ENCODE measurements at regions not wholly inside any gene's neighbourhood (a gene's known extent, or its start where the extent isn't known, plus 50 kb on each side); places are given as distances from the start of the nearest gene placed in this dataset.

DNA sequence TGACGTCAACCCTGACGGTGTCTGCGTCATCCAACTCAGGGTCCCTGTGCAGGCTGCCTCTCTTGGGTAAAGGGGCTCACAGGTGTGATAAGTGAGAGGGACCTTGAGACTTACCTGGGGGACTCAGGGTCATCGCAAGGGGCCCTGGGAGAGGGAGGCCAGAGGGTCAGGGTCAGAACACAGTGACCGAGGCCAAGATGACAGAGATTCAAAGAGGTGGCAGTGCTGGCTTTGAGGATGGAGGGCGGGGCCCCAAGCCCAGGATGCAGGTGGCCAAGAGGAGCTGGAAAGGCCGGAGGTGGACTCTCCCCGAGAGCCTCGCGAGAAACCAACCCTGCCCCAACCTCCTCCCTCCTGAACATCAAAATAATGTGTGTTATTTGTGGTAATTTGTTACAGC lies 165.2 kb upstream of the PPP2R2D start:
- DNase-seq (no peak), ATAC-seq (no peak)

DNA sequence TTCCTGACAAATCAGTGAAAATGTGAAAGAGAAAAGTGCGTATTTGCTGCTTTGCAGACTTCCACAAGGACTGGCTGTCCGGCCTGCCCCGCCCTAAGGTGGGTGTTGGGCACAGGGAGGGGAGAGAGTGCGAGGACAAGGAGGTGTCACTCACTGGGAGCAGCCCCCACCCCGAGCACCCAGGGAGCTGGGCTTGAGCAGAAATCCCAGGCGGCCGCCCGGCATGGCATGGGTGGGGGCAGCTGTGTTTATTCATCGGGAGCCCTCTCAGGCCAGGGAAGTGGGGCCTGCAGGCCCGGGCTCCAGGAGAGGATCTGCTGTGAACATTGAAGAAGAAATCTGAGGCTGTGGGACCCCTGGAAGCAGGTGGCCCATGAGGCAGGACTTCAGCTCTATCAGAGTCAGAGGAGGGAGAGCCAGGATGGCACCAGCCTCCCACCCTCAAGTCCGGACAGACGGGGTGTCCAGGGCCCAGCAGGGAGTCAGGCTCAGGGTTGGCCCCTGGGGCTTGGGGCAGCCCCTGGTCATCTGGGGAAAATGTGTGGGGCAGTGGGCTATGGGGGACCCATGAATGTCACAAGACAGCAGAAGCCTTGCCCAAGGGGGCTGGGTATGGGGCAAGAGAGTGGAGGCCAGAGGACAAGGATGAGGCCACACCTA lies 164.4 kb upstream of the PPP2R2D start:
- ATAC-seq (no peak), DNase-seq (no peak)

DNA sequence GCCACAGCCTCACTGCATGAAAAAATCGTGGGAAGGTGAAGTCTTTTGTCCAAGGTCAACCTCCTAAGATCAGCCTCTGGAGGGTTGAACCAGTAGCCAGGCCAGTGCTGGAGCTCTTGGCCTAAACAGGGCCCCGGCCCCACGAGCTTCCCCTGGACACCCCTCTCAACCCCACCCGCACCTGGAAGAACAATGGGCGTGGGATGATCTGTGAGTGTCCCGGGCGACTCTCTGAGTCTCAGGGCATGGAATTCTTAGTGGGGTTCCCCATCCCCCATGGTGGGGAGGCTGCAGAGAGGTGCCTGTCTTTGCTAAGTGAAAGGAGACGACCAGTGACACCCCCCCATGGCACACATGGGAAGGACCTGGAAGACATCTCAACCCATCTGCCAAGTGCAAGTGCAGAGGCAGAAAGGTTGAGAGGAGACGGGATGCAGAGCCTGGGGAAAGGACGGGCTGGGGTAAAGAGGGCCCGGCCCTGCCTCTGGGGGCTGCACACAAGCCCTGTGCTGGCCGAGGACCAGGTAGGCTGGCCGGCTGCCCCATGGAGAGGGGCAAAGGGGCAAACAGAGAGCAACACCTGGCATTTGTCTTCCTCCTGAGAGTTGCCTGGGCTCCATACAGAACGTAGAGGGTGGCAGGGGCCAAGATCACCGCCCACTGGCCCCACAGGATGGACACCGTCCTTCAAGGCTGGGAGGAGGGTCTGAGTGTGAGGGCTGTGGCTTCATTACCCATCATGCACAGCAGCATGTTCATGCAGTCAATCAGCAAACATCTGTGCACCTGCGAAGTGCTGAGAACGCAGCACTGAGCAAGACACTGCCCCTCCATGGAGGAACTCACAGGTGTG lies 163.0 kb upstream of the PPP2R2D start:
- DNase-seq: no peak
- no peak for ATAC-seq

DNA sequence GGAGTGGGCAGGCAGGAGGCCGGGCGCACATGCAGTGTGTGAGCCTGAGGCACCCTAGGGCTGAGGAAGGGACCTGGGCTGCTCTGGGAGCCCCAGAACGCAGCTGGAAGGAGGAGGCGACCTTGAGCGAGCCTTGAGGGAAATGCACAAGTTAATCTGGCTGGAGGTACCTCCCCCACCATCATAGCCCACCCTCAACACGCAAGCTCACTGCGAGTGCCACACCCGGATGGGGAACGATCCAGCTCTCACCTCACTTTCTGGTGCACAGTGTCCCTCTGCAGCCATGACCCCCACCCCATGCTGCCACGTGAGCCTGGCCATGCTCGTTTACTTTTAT lies 162.4 kb upstream of the PPP2R2D start:
- ATAC-seq: no peak
- no peak for DNase-seq

DNA sequence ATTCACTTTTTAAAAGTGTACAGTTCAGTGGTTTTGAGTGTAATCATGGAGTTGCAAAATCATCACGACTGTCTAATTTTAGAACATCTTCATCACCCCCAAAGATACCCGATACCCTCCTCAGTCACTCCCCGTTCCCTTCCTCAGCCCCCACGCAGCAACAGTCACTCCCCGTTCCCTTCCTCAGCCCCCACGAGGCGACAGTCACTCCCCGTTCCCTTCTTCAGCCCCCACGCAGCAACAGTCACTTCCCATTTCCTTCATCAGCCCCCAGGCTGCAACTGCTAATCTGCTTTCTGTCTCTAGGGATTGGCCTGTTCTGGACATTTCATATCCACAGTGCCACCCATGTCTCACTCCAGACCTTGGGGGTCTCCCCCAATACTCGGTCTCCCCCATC lies 161.6 kb upstream of the PPP2R2D start:
- ATAC-seq: no peak
- DNase-seq: no peak

DNA sequence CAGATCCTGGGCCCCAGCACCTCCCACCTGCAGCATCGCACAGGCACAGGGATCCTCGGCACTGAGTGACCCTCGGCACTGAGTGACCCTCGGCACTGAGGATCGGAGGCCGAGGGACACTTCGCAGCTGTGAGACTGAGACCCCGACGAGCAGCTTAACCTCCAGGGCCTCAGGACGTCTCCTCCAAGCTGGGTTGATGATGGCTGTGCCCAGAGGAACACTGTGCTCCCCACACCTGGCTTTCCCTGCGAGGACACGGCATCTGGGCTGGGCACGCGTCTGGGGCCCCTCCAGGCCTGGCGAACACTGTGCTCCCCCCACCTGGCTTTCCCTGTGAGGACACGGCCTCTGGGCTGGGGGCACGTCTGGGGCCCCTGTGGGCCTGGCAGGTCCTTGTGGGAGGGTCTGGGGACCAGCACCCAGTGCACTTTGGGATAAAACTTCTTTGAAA lies 158.3 kb upstream of the PPP2R2D start:
- no peak for DNase-seq
- no peak for ATAC-seq

DNA sequence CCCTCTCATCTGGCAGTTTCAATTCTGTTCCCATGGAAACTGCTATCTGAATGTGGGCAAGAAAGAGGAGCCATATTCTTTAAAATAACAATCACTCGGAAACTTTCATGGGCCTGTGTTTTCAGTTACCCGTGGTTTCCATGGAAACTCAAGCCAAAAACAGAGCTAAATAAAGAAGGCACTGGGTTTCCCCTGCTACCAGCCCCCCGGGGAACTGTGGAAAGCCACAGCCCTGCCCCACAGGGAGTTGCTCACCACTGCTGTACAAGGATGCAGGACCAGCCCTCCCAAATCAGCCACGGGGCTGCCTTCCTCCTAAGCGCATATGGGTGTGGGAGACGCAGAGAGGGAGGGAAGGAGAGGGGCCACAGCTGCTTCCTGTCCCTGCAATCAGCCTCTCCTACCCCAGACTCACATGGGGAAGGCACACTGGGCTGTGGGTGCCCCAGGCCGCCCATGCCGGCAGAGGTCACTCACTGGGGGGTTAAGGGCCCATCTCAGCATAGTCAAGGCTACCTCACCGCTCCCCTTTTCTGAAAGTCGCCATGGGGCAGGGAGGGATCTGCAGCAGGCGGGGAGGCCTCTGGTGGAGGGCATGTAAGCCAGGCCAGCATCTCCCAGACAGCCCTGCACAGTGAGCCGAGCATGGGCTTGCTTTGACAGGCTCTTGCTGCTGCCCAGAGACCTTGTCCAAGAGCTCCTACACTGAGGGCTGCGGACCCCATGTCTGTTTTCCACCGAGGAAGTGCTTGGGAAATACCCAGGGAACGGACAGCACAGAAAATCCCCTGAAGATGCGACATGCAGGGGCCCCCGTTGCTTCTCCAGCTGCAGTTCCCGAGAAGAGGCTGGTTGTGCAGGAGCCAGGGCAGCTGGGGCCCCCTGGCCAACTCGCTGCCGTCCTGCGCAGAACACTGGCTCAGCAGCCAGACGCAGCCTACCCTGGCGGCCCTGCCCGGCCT lies 157.3 kb upstream of the PPP2R2D start:
- ATAC-seq (peak; percentile 77), DNase-seq (peak; percentile 44)

DNA sequence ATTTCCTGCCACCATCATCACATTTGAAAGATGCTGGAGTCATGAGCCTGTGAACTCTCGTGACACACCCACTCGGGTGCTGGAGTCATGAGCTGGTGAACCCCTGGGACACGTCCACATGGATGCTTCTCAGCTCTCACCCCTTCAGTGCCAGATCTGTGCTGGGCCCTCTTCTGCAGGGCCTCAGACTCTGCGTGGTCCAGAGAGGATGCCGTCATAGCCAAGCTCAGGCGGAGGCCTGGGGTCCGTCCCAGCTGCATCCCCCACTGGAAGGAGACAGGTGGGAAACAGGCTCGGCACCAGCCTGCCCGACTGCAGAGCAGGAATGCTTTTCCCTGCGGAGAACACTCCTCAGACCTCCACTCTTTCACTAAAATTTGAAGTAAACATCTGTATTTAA lies 156.5 kb upstream of the PPP2R2D start:
- ATAC-seq: no peak
- DNase-seq: no peak

DNA sequence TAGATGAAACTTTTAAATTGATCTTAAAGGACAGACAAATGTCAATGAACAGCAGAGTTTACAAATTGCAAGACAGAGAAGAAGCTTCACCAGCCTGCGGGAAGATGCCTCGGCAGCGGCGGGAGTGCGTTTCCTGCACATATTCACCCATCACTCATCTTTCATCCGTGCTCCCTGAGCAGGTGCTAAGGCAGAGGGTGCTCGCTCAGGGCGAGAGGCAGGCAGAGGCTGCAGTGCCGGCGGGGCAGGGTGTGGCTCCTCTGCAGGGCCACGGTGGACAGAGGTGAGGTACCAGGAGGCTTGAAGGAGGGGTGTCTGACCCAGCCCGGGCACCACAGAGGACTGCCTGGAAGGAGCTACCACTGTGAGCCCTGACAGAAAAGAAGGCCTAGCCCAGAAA lies 155.2 kb upstream of the PPP2R2D start:
- no peak for ATAC-seq
- DNase-seq: no peak

DNA sequence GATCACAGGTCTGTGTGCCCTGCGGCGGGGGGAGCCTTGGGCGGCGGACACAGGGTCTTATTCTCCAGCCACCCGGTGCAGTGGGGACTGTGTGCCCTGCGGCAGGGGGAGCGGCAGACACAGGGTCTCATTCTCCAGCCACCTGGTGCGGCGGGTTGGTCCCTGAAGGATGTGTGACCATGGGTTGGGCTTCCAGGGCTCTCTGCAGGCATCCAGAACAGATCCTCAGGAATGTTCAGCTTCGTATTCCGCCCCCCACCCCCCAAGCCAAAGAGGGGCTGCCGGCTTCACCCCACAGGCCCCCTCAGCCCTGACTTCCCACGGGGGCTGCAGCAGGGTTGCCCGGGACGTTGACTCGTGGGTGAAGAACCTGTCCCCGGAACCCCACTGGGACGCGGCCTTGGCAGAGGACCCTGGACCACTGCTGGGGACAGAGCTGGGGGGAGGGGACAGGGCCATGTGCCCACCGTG lies 154.5 kb upstream of the PPP2R2D start:
- ATAC-seq (no peak), DNase-seq (no peak)

DNA sequence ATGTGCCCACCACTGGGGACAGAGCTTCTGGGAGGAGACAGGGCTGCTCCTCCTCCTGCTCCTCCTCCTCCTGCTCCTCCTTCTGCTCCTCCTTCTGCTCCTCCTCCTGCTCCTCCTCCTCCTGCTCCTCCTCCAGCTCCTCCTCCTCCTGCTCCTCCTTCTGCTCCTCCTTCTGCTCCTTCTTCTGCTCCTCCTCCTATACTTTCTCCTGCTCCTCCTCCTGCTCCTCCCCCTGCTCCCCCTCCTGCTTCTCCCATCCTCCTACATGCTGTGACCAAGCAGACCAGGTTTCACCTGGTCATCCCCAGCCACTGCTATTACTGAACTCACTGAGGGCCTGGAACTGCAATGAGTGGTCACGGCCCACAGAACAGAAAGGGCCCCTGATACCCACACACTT lies 154.0 kb upstream of the PPP2R2D start:
- ATAC-seq (no peak), DNase-seq (no peak)

DNA sequence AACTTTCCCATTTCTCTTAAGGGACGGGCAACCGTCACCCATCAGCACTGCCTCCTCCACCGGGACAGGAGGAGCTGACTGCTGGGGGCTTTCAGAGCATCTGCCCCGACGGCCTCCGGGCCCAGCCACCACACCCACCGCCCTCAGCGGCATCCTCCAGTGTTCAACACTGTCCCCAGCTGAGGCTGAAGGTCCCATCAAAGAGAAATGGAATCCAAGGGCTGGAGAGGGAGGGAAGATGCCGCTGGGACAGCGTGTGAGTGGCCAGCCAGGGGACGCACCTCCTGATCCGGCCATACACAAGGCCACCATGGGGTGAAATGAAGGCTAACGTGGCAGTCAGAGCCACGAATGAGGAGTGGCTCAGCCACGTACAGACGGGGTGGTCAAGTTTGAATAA lies 153.6 kb upstream of the PPP2R2D start:
- ATAC-seq (no peak), DNase-seq (no peak)

DNA sequence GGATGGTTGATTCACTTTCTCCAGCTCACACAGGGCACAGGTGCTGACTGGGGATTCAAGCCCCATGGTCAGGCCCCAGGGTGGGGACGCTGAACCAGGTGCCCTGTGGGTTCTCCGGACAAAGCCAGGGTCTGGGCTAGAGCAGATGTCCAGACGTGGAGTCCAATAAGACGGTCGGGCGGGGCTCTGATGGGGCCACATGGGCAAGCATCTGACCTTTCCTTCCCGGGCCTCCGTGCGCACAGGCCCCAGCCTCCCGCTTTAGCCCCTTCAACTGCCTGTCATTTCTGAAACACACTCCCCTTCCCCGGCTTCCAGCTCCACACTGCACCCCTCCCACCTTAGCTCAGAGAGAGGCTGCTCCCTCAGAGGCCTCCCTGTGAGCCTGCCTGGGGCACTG lies 153.0 kb upstream of the PPP2R2D start:
- no peak for DNase-seq
- no peak for ATAC-seq

DNA sequence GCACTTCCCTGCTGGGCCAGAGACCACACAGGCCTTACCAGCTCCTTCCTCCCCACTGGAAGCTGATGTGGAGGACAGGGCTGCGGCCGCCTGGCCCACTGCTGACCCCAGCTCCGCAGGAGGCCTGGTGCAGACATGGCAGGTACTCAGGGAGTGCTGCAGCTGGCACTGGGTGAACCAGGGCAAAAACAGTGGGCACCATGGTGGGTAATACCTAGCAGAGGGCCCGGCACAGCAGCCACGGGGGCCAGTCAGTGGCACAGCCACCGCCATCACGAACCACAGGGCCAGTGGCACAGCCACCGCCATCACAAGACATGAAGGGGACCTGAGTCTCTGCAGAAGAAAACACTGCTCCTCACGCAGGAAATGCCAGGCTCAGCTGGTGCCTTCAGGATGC lies 152.6 kb upstream of the PPP2R2D start:
- ATAC-seq: no peak
- DNase-seq: no peak

DNA sequence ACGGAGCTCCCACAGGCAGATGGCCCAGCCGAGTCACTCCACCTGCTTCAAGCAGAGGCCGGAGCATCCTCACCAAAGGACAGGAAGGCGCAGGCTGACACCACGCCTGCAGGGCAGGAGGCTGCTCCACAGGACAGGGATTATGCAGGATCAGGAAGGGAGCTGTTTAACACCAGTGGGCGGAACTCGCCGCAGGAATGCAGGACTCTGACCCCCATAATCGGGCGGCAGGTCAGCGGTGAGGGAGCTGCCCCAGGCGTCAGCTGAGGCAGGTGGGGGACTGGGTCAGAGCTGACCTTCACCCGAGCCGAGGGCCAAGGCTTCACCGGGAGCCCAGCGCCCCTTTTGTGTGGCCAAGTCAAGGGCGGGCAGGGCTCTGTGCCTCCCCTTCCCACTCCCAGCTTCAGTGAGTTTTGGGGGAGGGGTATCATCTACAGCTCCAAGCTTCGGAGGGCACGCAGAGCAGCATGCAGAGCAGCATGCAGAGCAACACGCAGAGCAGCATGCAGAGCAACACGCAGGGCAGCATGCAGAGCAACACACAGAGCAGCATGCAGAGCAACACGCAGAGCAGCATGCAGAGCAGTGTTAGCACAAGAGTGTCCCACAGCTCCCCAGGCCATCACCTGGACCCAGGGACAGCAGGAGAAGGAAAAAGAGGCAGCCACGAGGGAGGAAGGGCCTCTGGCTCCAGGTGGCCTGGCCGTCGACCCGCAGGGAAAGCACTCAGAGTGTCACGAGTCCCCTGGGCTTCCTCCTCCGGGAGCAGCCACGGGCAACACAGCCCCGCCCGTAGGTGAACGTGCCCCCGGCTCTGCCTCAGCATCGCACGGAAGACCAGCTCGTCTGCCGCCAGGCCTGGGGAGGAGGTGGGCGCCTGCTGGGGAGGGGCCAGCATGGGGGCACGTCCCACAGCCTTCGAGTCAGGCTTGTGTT lies 151.7 kb upstream of the PPP2R2D start:
- no peak for ATAC-seq

DNA sequence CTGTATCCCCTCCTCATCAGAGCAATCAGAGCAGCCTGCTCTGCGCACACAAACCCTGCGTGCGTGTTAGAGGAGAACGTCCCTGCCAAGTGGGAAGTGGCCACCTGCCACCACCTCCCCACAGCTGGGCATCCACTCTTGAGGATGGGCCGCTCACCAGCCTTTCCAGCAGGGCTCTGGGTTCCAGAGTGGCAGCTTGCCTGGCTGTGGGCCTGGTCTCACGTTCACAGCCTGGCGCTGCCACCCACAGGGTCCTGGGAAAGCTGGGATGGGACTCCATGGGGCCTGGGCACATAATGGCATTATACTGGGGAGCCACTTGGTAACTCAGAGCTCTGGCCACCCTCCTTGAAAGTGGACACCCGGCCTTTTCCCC lies 151.1 kb upstream of the PPP2R2D start:
- no peak for DNase-seq
- no peak for ATAC-seq

More for the DNA sequence above, 151.7 kb upstream of the PPP2R2D start:
- no peak for DNase-seq

DNA sequence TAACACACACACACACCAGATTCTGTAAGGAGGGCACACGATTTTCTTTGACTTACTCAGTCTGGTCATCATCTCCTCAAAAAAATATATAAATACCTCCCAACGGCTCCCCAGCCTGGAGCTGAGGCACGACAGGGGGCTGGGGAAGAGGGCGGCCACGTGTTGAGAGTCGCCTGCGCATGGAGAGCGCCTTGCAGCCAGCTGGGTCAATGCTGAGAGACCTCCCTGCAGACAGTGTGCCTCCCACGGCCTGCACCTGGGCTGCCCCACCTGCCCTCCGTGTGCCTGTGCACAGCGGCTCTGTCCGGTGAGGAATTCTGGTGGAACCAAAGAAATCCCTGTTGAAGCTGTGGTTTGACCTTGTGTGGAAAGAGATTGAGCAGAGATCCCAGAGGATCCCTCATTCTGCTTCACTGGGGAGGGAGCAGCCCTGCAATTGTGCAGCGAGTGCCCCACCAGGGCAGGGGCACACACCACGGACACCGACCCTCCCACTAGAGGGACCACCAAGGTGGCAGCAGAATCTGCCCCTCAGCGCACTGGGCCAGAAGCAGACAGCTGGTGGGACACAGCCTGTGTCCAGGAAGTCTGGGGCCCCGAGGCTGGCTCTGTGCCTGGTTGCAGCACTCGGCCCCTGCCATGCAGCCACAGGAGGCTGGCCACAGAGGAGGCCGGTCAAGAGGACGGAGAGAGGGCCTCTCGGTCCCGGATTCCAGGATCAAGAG lies 150.5 kb upstream of the PPP2R2D start:
- peak; percentile 11 for ATAC-seq

DNA sequence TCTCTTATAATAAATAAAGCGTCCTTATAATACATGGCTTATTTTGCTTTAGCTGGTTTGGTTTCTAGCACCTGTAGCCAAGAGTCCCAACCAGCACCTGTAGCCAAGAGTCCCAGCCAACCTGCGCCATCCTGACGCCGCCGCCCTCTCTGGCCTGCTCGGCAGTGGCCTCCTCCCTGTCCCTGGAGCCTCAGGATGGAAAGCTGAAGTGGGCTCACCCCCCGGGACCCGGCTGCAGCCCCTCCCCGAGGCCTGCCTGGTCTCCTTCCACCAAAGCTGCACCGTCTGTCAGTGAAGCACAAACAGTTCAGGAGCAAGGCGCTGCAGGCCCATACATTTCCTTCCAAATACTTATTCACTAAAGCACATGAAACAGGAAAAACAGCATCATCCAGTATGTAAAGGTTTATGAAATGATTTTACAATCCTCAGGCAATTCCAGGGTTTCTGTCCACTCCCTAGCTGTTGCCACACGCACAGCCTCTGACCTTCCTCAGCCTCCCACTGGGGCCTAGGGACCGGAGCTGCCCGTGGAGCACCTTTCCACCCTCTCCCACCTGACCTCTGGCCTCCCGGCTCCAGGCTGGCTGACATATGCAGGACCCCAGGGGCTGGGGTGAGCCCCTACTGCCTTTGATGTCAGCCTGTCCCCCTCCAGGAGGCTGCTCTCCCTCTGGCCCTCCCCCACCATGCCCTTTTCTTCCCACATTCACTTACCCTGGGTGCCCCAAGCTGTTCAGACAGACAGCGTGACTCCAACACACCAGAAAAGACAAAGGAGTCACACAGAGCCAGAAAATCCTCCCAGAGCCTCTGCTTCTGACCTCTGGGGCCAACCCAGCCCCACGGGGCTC lies 149.6 kb upstream of the PPP2R2D start:
- DNase-seq (no peak), ATAC-seq (no peak)

More for the DNA sequence above, 150.5 kb upstream of the PPP2R2D start:
- no peak for DNase-seq

DNA sequence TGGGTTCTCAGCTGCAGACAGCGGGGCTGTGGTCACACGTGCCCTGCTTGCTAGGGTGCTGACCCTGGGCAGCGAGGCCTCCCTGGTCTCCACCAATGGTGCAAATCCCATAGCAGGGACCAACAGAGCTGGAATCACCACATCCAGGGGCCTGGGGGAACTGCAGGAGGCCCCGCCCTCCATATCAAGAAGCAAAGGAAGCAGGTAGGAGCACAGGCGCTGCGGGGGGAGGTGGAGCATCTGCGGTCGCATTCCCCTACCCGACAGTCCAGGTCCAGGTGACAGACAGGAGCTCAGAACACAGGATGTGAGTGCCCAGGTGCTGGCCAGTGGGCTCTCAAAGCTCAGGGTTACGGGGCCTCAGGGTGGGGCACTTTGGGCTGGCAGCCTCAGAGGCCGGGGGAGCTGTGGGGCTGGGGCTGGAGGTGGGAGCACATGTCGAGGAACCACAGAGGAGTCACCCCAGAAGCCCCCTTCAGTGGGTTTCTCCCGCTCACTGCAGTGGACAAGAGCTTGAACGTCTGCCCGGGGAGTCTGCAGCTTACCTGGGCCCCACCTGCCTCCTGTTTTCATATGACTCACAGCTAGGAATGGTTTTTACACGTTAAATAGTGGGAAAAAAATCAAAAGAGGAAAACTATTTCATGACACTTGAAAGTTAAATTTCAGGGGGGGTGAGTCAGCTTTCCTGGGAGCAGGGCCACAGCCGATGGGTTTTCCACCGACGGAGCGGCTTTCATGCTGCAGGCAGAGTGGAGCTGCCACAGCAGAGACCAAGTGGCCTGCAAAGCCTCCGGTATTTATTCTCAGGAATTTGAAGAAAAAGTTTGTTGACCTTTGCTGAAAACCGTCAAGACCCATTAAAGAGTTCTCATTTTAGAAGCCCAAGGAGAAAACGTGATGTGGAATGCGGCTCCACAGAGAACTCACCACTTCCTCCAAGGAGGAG lies 148.7 kb upstream of the PPP2R2D start:
- no peak for DNase-seq
- no peak for ATAC-seq
